T47D (cell line): ENCODE measurements at regions not wholly inside any gene's neighbourhood (a gene's known extent, or its start where the extent isn't known, plus 50 kb on each side); places are given as distances from the start of the nearest gene placed in this dataset.
A peak's percentile ranks its signal among the peaks of the same experiment; 100 is the strongest.
"Not testable (repeated sequence)": the region's sequence is repeated elsewhere in the genome, so short reads cannot be mapped to it uniquely, and the experiment has no call there.

ENCODE experiments used
- DNase-seq, 2 experiments: peaks; one replicate each; pipeline versions ENCODE4 v3.0.0 to v3.0.0-alpha.2; 2011 to 2012; ENCODE audit warnings: low read depth in 1 of 2, low spot score in 1 of 2
- JUND ChIP-seq: IDR thresholded peaks from 2 replicates; pipeline ENCODE4 v1.6.1; 2012; ENCODE audit warnings: low read depth
- in situ Hi-C: cut with HindIII; loops from 2 replicates; pipeline ENCODE4 v1.10.0; 2016; ENCODE audit warnings: low sequenced_read_pairs, low pct_unique_long_range_greater_than_20kb

- DNase-seq, result no peak
- in situ Hi-C loops, result no loop called here
- no peak for TF ChIP-seq JUND
Measured at GRCh38 chr11:101729406-101730078, 145.7 kb upstream of the TRPC6 start.

GRCh38 chr11:101727451-101727850 lies 143.6 kb upstream of the TRPC6 start:
- in situ Hi-C loops, result no loop called here
- no peak for TF ChIP-seq JUND
- DNase-seq, result no peak

- in situ Hi-C loops, result no loop called here
- no peak for DNase-seq
- TF ChIP-seq JUND, result no peak
Measured at GRCh38 chr11:101726988-101727387, 143.2 kb upstream of the TRPC6 start.

GRCh38 chr11:101723371-101723770 lies 139.6 kb upstream of the TRPC6 start:
- TF ChIP-seq JUND, result no peak
- in situ Hi-C loops, result no loop called here
- DNase-seq, result no peak

- in situ Hi-C loops, result no loop called here
- DNase-seq, result no peak
Measured at GRCh38 chr11:101721270-101721669, 137.5 kb upstream of the TRPC6 start.

GRCh38 chr11:101718402-101718801 lies 134.6 kb upstream of the TRPC6 start:
- TF ChIP-seq JUND, result no peak
- no peak for DNase-seq
- in situ Hi-C loops, result no loop called here

More at GRCh38 chr11:101721270-101721669, 137.5 kb upstream of the TRPC6 start:
- TF ChIP-seq JUND, result no peak

- DNase-seq, result peak in 1 of 2 experiments; percentile 1
- no peak for TF ChIP-seq JUND
- in situ Hi-C loops, result no loop called here
Measured at GRCh38 chr11:101717619-101718018, 133.8 kb upstream of the TRPC6 start.

GRCh38 chr11:101715281-101715680 lies 131.5 kb upstream of the TRPC6 start:
- DNase-seq, result no peak
- no peak for TF ChIP-seq JUND
- in situ Hi-C loops, result no loop called here

GRCh38 chr11:101707477-101707876 lies 123.7 kb upstream of the TRPC6 start:
- TF ChIP-seq JUND, result no peak
- no peak for DNase-seq
- in situ Hi-C loops, result no loop called here

- no peak for DNase-seq
- in situ Hi-C loops, result no loop called here
- TF ChIP-seq JUND, result no peak
Measured at GRCh38 chr11:101706541-101706940, 122.7 kb upstream of the TRPC6 start.

GRCh38 chr11:101705972-101706371 lies 122.2 kb upstream of the TRPC6 start:
- no peak for TF ChIP-seq JUND
- in situ Hi-C loops, result no loop called here
- no peak for DNase-seq

- in situ Hi-C loops, result not testable (repeated sequence)
Measured at GRCh38 chr11:101694869-101695268, 111.1 kb upstream of the TRPC6 start.

GRCh38 chr11:101692980-101693379 lies 109.2 kb upstream of the TRPC6 start:
- DNase-seq, result no peak
- TF ChIP-seq JUND, result no peak
- in situ Hi-C loops, result no loop called here

More at GRCh38 chr11:101694869-101695268, 111.1 kb upstream of the TRPC6 start:
- DNase-seq, result not testable (repeated sequence)

- no peak for TF ChIP-seq JUND
- in situ Hi-C loops, result no loop called here
- peak; percentile 20 to 89 for DNase-seq
Measured at GRCh38 chr11:101686514-101686913, 102.7 kb upstream of the TRPC6 start.
